CD14-positive monocyte (primary cell): ENCODE measurements at regions not wholly inside any gene's neighbourhood (a gene's known extent, or its start where the extent isn't known, plus 50 kb on each side); places are given as distances from the start of the nearest gene placed in this dataset.

Experiments
- DNase-seq, 3 donors: peaks; one replicate each; pipeline ENCODE4 v3.0.0-alpha.2; 2011 to 2022
- H2AFZ ChIP-seq: 2 replicates; pipeline ENCODE4 v1.6.0; 2012; ENCODE audit warnings: mild to moderate bottlenecking, low read depth, low read length, inconsistent platforms; ENCODE audit not compliant: insufficient read depth, poor library complexity, severe bottlenecking
- H3K27ac ChIP-seq, 2 donors: 1 replicate in 1 of 2; 2 replicates in 1 of 2; pipeline ENCODE4 v1.5.1; 2012 to 2013; ENCODE audit warnings: low read length in 2 of 2, control low read depth in 1 of 2, inconsistent platforms in 1 of 2, low read depth in 1 of 2, mild to moderate bottlenecking in 1 of 2
- H3K27me3 ChIP-seq, 2 donors: one replicate each; pipeline versions ENCODE4 v1.6.0 to v1.6.1; 2011 to 2013; ENCODE audit warnings: low read length in 2 of 2; ENCODE audit not compliant: control insufficient read depth in 2 of 2, insufficient read depth in 2 of 2
- H3K36me3 ChIP-seq, 2 donors: replicated peaks in 1 of 2; 1 replicate in 1 of 2; 2 replicates in 1 of 2; pipeline versions ENCODE4 v1.5.1 to v1.6.1; 2012 to 2013; ENCODE audit warnings: low read length in 2 of 2, control low read depth in 1 of 2, inconsistent platforms in 1 of 2, mild to moderate bottlenecking in 1 of 2; ENCODE audit not compliant: insufficient read depth in 2 of 2, control insufficient read depth in 1 of 2
- H3K4me1 ChIP-seq, 2 donors: 1 replicate in 1 of 2; 2 replicates in 1 of 2; pipeline versions ENCODE4 v1.5.1 to v1.6.1; 2012 to 2013; ENCODE audit warnings: low read length in 2 of 2, control low read depth in 1 of 2, inconsistent platforms in 1 of 2, mild to moderate bottlenecking in 1 of 2, moderate library complexity in 1 of 2; ENCODE audit not compliant: insufficient read depth in 2 of 2, control insufficient read depth in 1 of 2
- H3K4me2 ChIP-seq: replicated peaks from 2 replicates; pipeline ENCODE3; 2012; ENCODE audit warnings: low read length, moderate library complexity, mild to moderate bottlenecking; ENCODE audit not compliant: poor library complexity, severe bottlenecking; ENCODE audit errors: extremely low read depth
- H3K4me3 ChIP-seq, 3 experiments: fragments of 200-600 bp in 1 of 3; sonication (generic) in 1 of 3; replicated peaks in 1 of 3; 1 replicate in 2 of 3; 2 replicates in 1 of 3; pipeline ENCODE4 v1.5.1; 2011 to 2013; ENCODE audit warnings: low read length in 3 of 3, mild to moderate bottlenecking in 3 of 3, control low read depth in 2 of 3, low read depth in 2 of 3, inconsistent platforms in 1 of 3, moderate library complexity in 1 of 3
- H3K79me2 ChIP-seq: 2 replicates; pipeline ENCODE4 v1.6.0; 2012; ENCODE audit warnings: mild to moderate bottlenecking, control low read depth, inconsistent platforms, low read length, moderate library complexity; ENCODE audit not compliant: insufficient read depth
- H3K9ac ChIP-seq: 2 replicates; pipeline ENCODE4 v1.6.0; 2017; ENCODE audit warnings: low read length, mild to moderate bottlenecking; ENCODE audit not compliant: insufficient read depth, poor library complexity, severe bottlenecking
- H3K9me3 ChIP-seq, 2 donors: replicated peaks in 1 of 2; 1 replicate in 1 of 2; 2 replicates in 1 of 2; pipeline versions ENCODE4 v1.5.1 to v1.6.1; 2012 to 2013; ENCODE audit warnings: low read length in 2 of 2, control low read depth in 1 of 2; ENCODE audit not compliant: control insufficient read depth in 1 of 2, insufficient read depth in 1 of 2
- H4K20me1 ChIP-seq: 2 replicates; pipeline ENCODE4 v1.6.0; 2012; ENCODE audit warnings: mild to moderate bottlenecking, low read length, control low read depth, moderate library complexity; ENCODE audit not compliant: insufficient read depth
- H3K27ac Mint-ChIP-seq, 7 donors: one replicate each; pipeline ENCODE4 v1.8.0; 2020; ENCODE audit warnings: mild to moderate bottlenecking in 7 of 7, mixed read lengths in 7 of 7, moderate library complexity in 6 of 7, inconsistent platforms in 2 of 7
- H3K27me3 Mint-ChIP-seq, 3 donors: one replicate each; pipeline ENCODE4 v1.8.0; 2021 to 2022; ENCODE audit warnings: low read depth in 3 of 3, mild to moderate bottlenecking in 3 of 3, mixed read lengths in 3 of 3, moderate library complexity in 3 of 3, inconsistent platforms in 1 of 3
- H3K36me3 Mint-ChIP-seq, 2 donors: one replicate each; pipeline ENCODE4 v1.8.0; 2020; ENCODE audit warnings: mixed read lengths in 2 of 2, inconsistent platforms in 1 of 2, mild to moderate bottlenecking in 1 of 2
- H3K4me1 Mint-ChIP-seq: one replicate; pipeline ENCODE4 v1.8.0; 2020; ENCODE audit warnings: mild to moderate bottlenecking, mixed read lengths
- H3K4me3 Mint-ChIP-seq, 2 donors: one replicate each; pipeline ENCODE4 v1.8.0; 2020; ENCODE audit warnings: mild to moderate bottlenecking in 2 of 2, mixed read lengths in 2 of 2, moderate library complexity in 1 of 2
- H3K9me3 Mint-ChIP-seq, 7 donors: one replicate each; pipeline ENCODE4 v1.8.0; 2020 to 2022; ENCODE audit warnings: mixed read lengths in 7 of 7, mild to moderate bottlenecking in 6 of 7, moderate library complexity in 6 of 7, inconsistent platforms in 2 of 7
- CTCF ChIP-seq: fragments of 200-600 bp; IDR thresholded peaks from one replicate; pipeline ENCODE4 v1.8.0; 2022; ENCODE audit warnings: antibody characterized with exemption, mild to moderate bottlenecking
- WGBS: methylation state at CpG from one replicate; pipeline ENCODE4 v1.1.5; 2013; ENCODE audit warnings: missing lambda C conversion rate; ENCODE audit not compliant: insufficient coverage; 5-methylcytosine and 5-hydroxymethylcytosine counted together
- intact Hi-C, 2 donors: fragments of 100-400 bp; cut with micrococcal nuclease; formaldehyde crosslinking; loops; one replicate each; pipeline versions ENCODE4 v1.15.0 to v1.15.1; 2023

GRCh38 chr12:127070515-127071157, 1196.3 kb upstream of the TMEM132C start:
- TF ChIP-seq CTCF, result no peak
- Histone ChIP-seq H3K27ac (no peak overlapping the region), H3K9me3 (no peaks in the 10 kb centered on the region), H4K20me1 (no peaks in the 10 kb centered on the region), H3K4me3 (no peak overlapping the region), H3K4me1 (peaks cover 6 to 7% of the 10 kb centered on the region in 2 donors), H3K79me2 (no peaks in the 10 kb centered on the region), H3K36me3 (no peaks in the 10 kb centered on the region), H3K4me2 (no peak overlapping the region), H3K9ac (no peak overlapping the region), H2AFZ (no peak overlapping the region), H3K27me3 (no peaks in the 10 kb centered on the region)
- no peak for DNase-seq
- 0% methylated on average over 1 of the region's 2 CpGs for WGBS
- peaks cover 0 to 4% (median 0%) of the 10 kb centered on the region in 7 donors for H3K9me3 Mint-ChIP-seq
- intact Hi-C loops, result no loop called here
- H3K27me3 Mint-ChIP-seq, result no peaks in the 10 kb centered on the region
- peaks cover 9% of the 10 kb centered on the region for H3K4me1 Mint-ChIP-seq
- no peak overlapping the region for H3K4me3 Mint-ChIP-seq
- no peak overlapping the region for H3K27ac Mint-ChIP-seq
- H3K36me3 Mint-ChIP-seq, result no peaks in the 10 kb centered on the region

- no CpG with 5 or more reads among the region's 2 CpGs for WGBS
- Histone ChIP-seq H3K9ac (no peak overlapping the region), H3K27ac (no peak overlapping the region), H3K4me2 (no peak overlapping the region), H3K27me3 (no peaks in the 10 kb centered on the region), H3K36me3 (no peaks in the 10 kb centered on the region), H2AFZ (no peak overlapping the region), H3K4me3 (no peak overlapping the region), H3K4me1 (peaks cover 6 to 7% of the 10 kb centered on the region in 2 donors), H4K20me1 (no peaks in the 10 kb centered on the region), H3K9me3 (no peaks in the 10 kb centered on the region), H3K79me2 (no peaks in the 10 kb centered on the region)
- H3K4me3 Mint-ChIP-seq, result no peak overlapping the region
- peaks cover 0 to 3% (median 0%) of the 10 kb centered on the region in 7 donors for H3K9me3 Mint-ChIP-seq
- intact Hi-C loops, result no loop called here
- peaks cover 0 to 2% (median 0%) of the 10 kb centered on the region in 3 donors for H3K27me3 Mint-ChIP-seq
- DNase-seq, result no peak
- no peak overlapping the region for H3K27ac Mint-ChIP-seq
- peaks cover 9% of the 10 kb centered on the region for H3K4me1 Mint-ChIP-seq
- H3K36me3 Mint-ChIP-seq, result no peaks in the 10 kb centered on the region
- TF ChIP-seq CTCF, result no peak
These were observed 1192.8 kb upstream of the TMEM132C start for GRCh38 chr12:127074161-127074560.
